Stimulated activated CD4-positive, alpha-beta T cell treated with anti-CD3 and anti-CD28 coated beads, Interleukin-2, amount 100 ng/mL, for 48 hours (primary cell): ENCODE measurements at regions not wholly inside any gene's neighbourhood (a gene's known extent, or its start where the extent isn't known, plus 50 kb on each side); places are given as distances from the start of the nearest gene placed in this dataset.
"Not testable (repeated sequence)": the region's sequence is repeated elsewhere in the genome, so short reads cannot be mapped to it uniquely, and the experiment has no call there.

Experiments
- DNase-seq, 2 donors: peaks; one replicate each; pipeline ENCODE4 v3.0.0-alpha.2; 2020

GRCh38 chrX:125089761-125090445 lies 229.8 kb upstream of the TEX13C start:
- DNase-seq = no peak

GRCh38 chrX:125093852-125094251 lies 225.8 kb upstream of the TEX13C start:
- no peak for DNase-seq

- DNase-seq = no peak
Observed at GRCh38 chrX:125094901-125095300, 224.8 kb upstream of the TEX13C start.

GRCh38 chrX:125096469-125096868 lies 223.2 kb upstream of the TEX13C start:
- no peak for DNase-seq

- DNase-seq = no peak
Observed at GRCh38 chrX:125096870-125097269, 222.8 kb upstream of the TEX13C start.

- DNase-seq = no peak
Observed at GRCh38 chrX:125101971-125102755, 217.5 kb upstream of the TEX13C start.

GRCh38 chrX:125103693-125104092 lies 216.0 kb upstream of the TEX13C start:
- DNase-seq = no peak

- no peak for DNase-seq
Observed at GRCh38 chrX:125108921-125109320, 210.8 kb upstream of the TEX13C start.

- no peak for DNase-seq
Observed at GRCh38 chrX:125131164-125131563, 188.5 kb upstream of the TEX13C start.

GRCh38 chrX:125132274-125132673 lies 187.4 kb upstream of the TEX13C start:
- no peak for DNase-seq

GRCh38 chrX:125137521-125137920 lies 182.2 kb upstream of the TEX13C start:
- DNase-seq = no peak

- DNase-seq = no peak
Observed at GRCh38 chrX:125150231-125150630, 169.4 kb upstream of the TEX13C start.

GRCh38 chrX:125151146-125151545 lies 168.5 kb upstream of the TEX13C start:
- no peak for DNase-seq

GRCh38 chrX:125152011-125152410 lies 167.7 kb upstream of the TEX13C start:
- no peak for DNase-seq

GRCh38 chrX:125153621-125154020 lies 166.1 kb upstream of the TEX13C start:
- DNase-seq = no peak

- not testable (repeated sequence) for DNase-seq
Observed at GRCh38 chrX:125154288-125155257, 165.1 kb upstream of the TEX13C start.

- not testable (repeated sequence) for DNase-seq
Observed at GRCh38 chrX:125155296-125156033, 164.2 kb upstream of the TEX13C start.

GRCh38 chrX:125170459-125170858 lies 149.2 kb upstream of the TEX13C start:
- no peak for DNase-seq

GRCh38 chrX:125172531-125172930 lies 147.1 kb upstream of the TEX13C start:
- no peak for DNase-seq

- DNase-seq = no peak
Observed at GRCh38 chrX:125175991-125176584, 143.6 kb upstream of the TEX13C start.

GRCh38 chrX:125193921-125194320 lies 125.8 kb upstream of the TEX13C start:
- no peak for DNase-seq

GRCh38 chrX:125198546-125198945 lies 121.1 kb upstream of the TEX13C start:
- no peak for DNase-seq
